HCT116 (cell line): ENCODE measurements at regions not wholly inside any gene's neighbourhood (a gene's known extent, or its start where the extent isn't known, plus 50 kb on each side); places are given as distances from the start of the nearest gene placed in this dataset.

Experiments
- ATAC-seq: fragments of 200-7000 bp; cut with Tn5 transposase; 2 replicates; pipeline ENCODE4 v1.9.1; 2020; ENCODE audit warnings: mild to moderate bottlenecking, moderate library complexity
- BruUV-seq: library from RNA; stranded (reverse); fragments of 400-500 nt; replicated peaks from 2 replicates; lab custom pipeline; 2021; lab: Mats Ljungman, UMichigan
- CTCF ChIA-PET: fragments of 300-600 bp; sonication (Branson Sonifier 250); formaldehyde crosslinking; loops from one replicate; lab custom pipeline; 2021; ENCODE audit warnings: antibody characterized with exemption; lab: Charles Lee
- POLR2A ChIA-PET: fragments of 300-600, 350-600 bp; sonication (Branson Sonifier 250); formaldehyde crosslinking; loops from one replicate; lab custom pipeline; 2021; ENCODE audit warnings: antibody characterized with exemption; lab: Charles Lee
- RAD21 ChIA-PET, 2 experiments: fragments of 300-600 bp; sonication (Branson Sonifier 250); formaldehyde crosslinking; loops; one replicate each; lab custom pipeline; 2023; ENCODE audit warnings: low total read pairs in 2 of 2; ENCODE audit not compliant: uncharacterized antibody in 2 of 2, unreplicated experiment in 2 of 2, low non-redundant PET in 1 of 2; lab: Charles Lee
- DNase-seq: peaks from one replicate; pipeline ENCODE4 v3.0.0-alpha.2; 2010; ENCODE audit warnings: low read depth, low spot score
- H2AFZ ChIP-seq: fragments of 200-600 bp; shearing (Covaris generic), sonication (generic); 2 replicates; pipeline ENCODE4 v1.6.1; 2017; ENCODE audit warnings: low read depth, mixed run types, mixed read lengths, antibody characterized with exemption, low read length; ENCODE audit not compliant: poor library complexity, severe bottlenecking
- H3K27ac ChIP-seq: 2 replicates; pipeline ENCODE4 v1.5.1; 2012; ENCODE audit warnings: low read depth, low read length
- H3K27me3 ChIP-seq: fragments of 200-600 bp; sonication (generic); 2 replicates; pipeline ENCODE4 v1.6.1; 2016; ENCODE audit warnings: mixed run types, low read length, mixed read lengths; ENCODE audit not compliant: insufficient read depth
- H3K36me3 ChIP-seq, 2 experiments: fragments of 200-500 bp in 1 of 2; fragments of 200-600 bp in 1 of 2; sonication (Bioruptor generic) in 1 of 2; sonication (generic) in 1 of 2; 2 replicates each; pipeline versions ENCODE4 v1.5.1 to v1.6.1; 2014 to 2016; ENCODE audit warnings: low read length in 2 of 2, inconsistent platforms in 1 of 2, mixed read lengths in 1 of 2, mixed run types in 1 of 2; ENCODE audit not compliant: insufficient read depth in 2 of 2, control insufficient read depth in 1 of 2
- H3K4me1 ChIP-seq, 2 experiments: fragments of 200-600 bp in 1 of 2; sonication (generic) in 1 of 2; 2 replicates each; pipeline versions ENCODE4 v1.5.1 to v1.6.1; 2012 to 2017; ENCODE audit warnings: low read length in 2 of 2, inconsistent platforms in 1 of 2, mild to moderate bottlenecking in 1 of 2, mixed read lengths in 1 of 2, mixed run types in 1 of 2, moderate library complexity in 1 of 2; ENCODE audit not compliant: insufficient read depth in 2 of 2, control insufficient read depth in 1 of 2
- H3K4me2 ChIP-seq: fragments of 200-600 bp; sonication (generic); 2 replicates; pipeline ENCODE4 v1.6.1; 2017; ENCODE audit warnings: mixed run types, low read length, mixed read lengths
- H3K4me3 ChIP-seq, 2 experiments: fragments of 200-600 bp in 1 of 2; sonication (generic) in 1 of 2; replicated peaks in 1 of 2; 2 replicates each; pipeline ENCODE4 v1.5.1; 2011 to 2016; ENCODE audit warnings: low read length in 2 of 2, control low read depth in 1 of 2, low read depth in 1 of 2, mild to moderate bottlenecking in 1 of 2, mixed read lengths in 1 of 2, mixed run types in 1 of 2
- H3K79me2 ChIP-seq: fragments of 200-600 bp; sonication (generic); 2 replicates; pipeline ENCODE4 v1.6.1; 2017; ENCODE audit warnings: mild to moderate bottlenecking, mixed run types, low read length, moderate library complexity, mixed read lengths; ENCODE audit not compliant: insufficient read depth
- H3K9ac ChIP-seq: fragments of 200-600 bp; sonication (generic); 2 replicates; pipeline ENCODE4 v1.6.1; 2016; ENCODE audit warnings: low read length, mixed read lengths
- H3K9me2 ChIP-seq: fragments of 200-600 bp; sonication (generic), shearing (Covaris generic); 2 replicates; pipeline ENCODE4 v1.6.1; 2017; ENCODE audit warnings: mixed run types, mild to moderate bottlenecking, moderate library complexity; ENCODE audit not compliant: insufficient read depth
- H3K9me3 ChIP-seq, 2 experiments: fragments of 200-500 bp in 1 of 2; fragments of 200-600 bp in 1 of 2; sonication (Bioruptor generic) in 1 of 2; sonication (generic) in 1 of 2; 2 replicates each; pipeline ENCODE4 v1.6.1; 2014 to 2017; ENCODE audit warnings: low read length in 2 of 2, mixed read lengths in 2 of 2, inconsistent platforms in 1 of 2, low read depth in 1 of 2, mild to moderate bottlenecking in 1 of 2, mixed run types in 1 of 2, moderate library complexity in 1 of 2; ENCODE audit not compliant: control insufficient read depth in 1 of 2, insufficient read depth in 1 of 2
- H4K20me1 ChIP-seq: fragments of 200-600 bp; sonication (generic), shearing (Covaris generic); 2 replicates; pipeline ENCODE4 v1.6.1; 2017; ENCODE audit warnings: mixed run types, mild to moderate bottlenecking, moderate library complexity; ENCODE audit not compliant: insufficient read depth
- CEBPB ChIP-seq: IDR thresholded peaks from 2 replicates; pipeline ENCODE4 v1.6.1; 2012; ENCODE audit warnings: low read depth
- CTCF ChIP-seq, 3 experiments: fragments of 200-600 bp in 1 of 3; sonication (generic) in 1 of 3; IDR thresholded peaks in 2 of 3; conservative IDR thresholded peaks in 1 of 3; 2 replicates each; pipeline ENCODE4 v1.5.1; 2012 to 2017; ENCODE audit warnings: low read depth in 2 of 3, low read length in 2 of 3, antibody characterized with exemption in 1 of 3, borderline replicate concordance in 1 of 3, control low read depth in 1 of 3, mild to moderate bottlenecking in 1 of 3, mixed read lengths in 1 of 3, mixed run types in 1 of 3, moderate library complexity in 1 of 3; ENCODE audit not compliant: insufficient read depth in 1 of 3
- ELF1 ChIP-seq: IDR thresholded peaks from 2 replicates; pipeline ENCODE4 v1.6.1; 2012; ENCODE audit warnings: low read depth, borderline replicate concordance
- EZH2 ChIP-seq: fragments of 200-600 bp; sonication (generic); IDR thresholded peaks from 2 replicates; pipeline ENCODE4 v1.6.1; 2017; ENCODE audit warnings: antibody characterized with exemption, mixed run types
- EZH2phosphoT487 ChIP-seq: fragments of 200-600 bp; IDR thresholded peaks from 2 replicates; pipeline ENCODE4 v1.6.1; 2018; ENCODE audit warnings: antibody characterized with exemption, borderline replicate concordance
- FOSL1 ChIP-seq: IDR thresholded peaks from 2 replicates; pipeline ENCODE4 v1.6.1; 2012; ENCODE audit warnings: low read depth
- JUND ChIP-seq: IDR thresholded peaks from 2 replicates; pipeline ENCODE4 v1.6.1; 2012
- POLR2A ChIP-seq: IDR thresholded peaks from 2 replicates; pipeline ENCODE4 v1.7.0; 2011; ENCODE audit warnings: borderline replicate concordance; ENCODE audit not compliant: insufficient read depth, insufficient read length; ENCODE audit errors: extremely low read depth
- POLR2AphosphoS5 ChIP-seq: IDR thresholded peaks from 2 replicates; pipeline ENCODE4 v1.6.1; 2011; ENCODE audit warnings: mild to moderate bottlenecking, low read depth, low read length, moderate library complexity
- RAD21 ChIP-seq: IDR thresholded peaks from 2 replicates; pipeline ENCODE4 v1.6.1; 2012; ENCODE audit warnings: low read depth, mild to moderate bottlenecking
- SIN3A ChIP-seq: IDR thresholded peaks from 2 replicates; pipeline ENCODE4 v1.6.1; 2012; ENCODE audit warnings: low read depth
- SP1 ChIP-seq: IDR thresholded peaks from 2 replicates; pipeline ENCODE4 v1.6.1; 2012; ENCODE audit warnings: low read depth
- SRF ChIP-seq: IDR thresholded peaks from 2 replicates; pipeline ENCODE4 v1.6.1; 2012; ENCODE audit warnings: low read depth
- TCF7L2 ChIP-seq: IDR thresholded peaks from 2 replicates; pipeline ENCODE4 v1.7.0; 2011; ENCODE audit warnings: borderline replicate concordance, inconsistent platforms; ENCODE audit not compliant: insufficient read depth, insufficient read length; ENCODE audit errors: extremely low read depth
- YY1 ChIP-seq: IDR thresholded peaks from 2 replicates; pipeline ENCODE4 v1.6.1; 2011; ENCODE audit warnings: low read length, low read depth, moderate library complexity, mild to moderate bottlenecking; ENCODE audit not compliant: insufficient replicate concordance; ENCODE audit errors: extremely low read depth
- ZFX ChIP-seq: fragments of 450-650 bp; IDR thresholded peaks from 2 replicates; pipeline ENCODE4 v1.6.1; 2017
- ZNF274 ChIP-seq: fragments of 200-500 bp; sonication (Bioruptor generic); IDR thresholded peaks from 2 replicates; pipeline ENCODE4 v1.6.1; 2014; ENCODE audit warnings: mild to moderate bottlenecking, low read depth, low read length, inconsistent platforms
- intact Hi-C: fragments of 100-400 bp; cut with micrococcal nuclease; formaldehyde crosslinking; loops from 2 replicates; pipeline ENCODE4 v1.10.0; 2022
- TF ChIP-seq, protein P1 (sequence below): IDR thresholded peaks from 2 replicates; pipeline ENCODE4 v1.6.1; 2012
- TF ChIP-seq, protein P2 (sequence below): IDR thresholded peaks from 2 replicates; pipeline ENCODE4 v1.6.1; 2012

DNA sequence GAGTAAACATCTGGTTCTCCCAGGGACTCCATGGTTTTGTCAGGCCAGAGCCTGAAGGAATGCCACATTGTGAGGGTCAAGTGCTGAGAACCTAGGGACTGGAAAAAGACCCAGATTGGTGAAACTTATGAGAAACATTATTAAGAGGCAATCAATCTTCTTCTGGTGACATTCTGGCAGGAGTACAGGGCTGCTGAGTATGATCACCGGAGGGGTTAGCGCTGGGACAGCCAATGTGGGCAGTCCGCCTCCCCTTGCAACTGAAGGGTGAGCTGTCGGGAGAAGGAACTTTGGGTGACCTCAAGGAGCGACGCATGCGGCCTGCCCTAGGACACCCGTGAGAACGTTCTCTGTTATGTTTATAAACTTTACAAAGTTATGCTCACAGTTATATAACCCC is 429.0 kb downstream of the LMO4 start:
- H3K79me2 ChIP-seq = no peaks in the 10 kb centered on the region
- H3K9ac ChIP-seq = no peak overlapping the region
- H2AFZ ChIP-seq = no peak overlapping the region
- H3K4me3 ChIP-seq = no peak overlapping the region
- no peak for DNase-seq
- intact Hi-C loops = no loop called here
- H3K9me2 ChIP-seq = no peaks in the 10 kb centered on the region
- H3K4me1 ChIP-seq = no peaks in the 10 kb centered on the region
- CTCF ChIA-PET = no interaction called here
- BruUV-seq = no TSS peak
- H4K20me1 ChIP-seq = no peaks in the 10 kb centered on the region
- POLR2A ChIA-PET = no interaction called here
- no peak for TF ChIP-seq CTCF (IDR thresholded peaks at IDR 0.05 in 2 of 3, conservative IDR thresholded peaks at IDR 0.05 in 1 of 3; ENCODE audit: borderline replicate concordance in 1 of 3, insufficient read depth in 1 of 3, low read depth in 2 of 3, low read length in 2 of 3)
- no peak for TF ChIP-seq SIN3A
- no peak for TF ChIP-seq ZFX
- TF ChIP-seq SRF = no peak
- TF ChIP-seq SP1 = no peak
- TF ChIP-seq POLR2AphosphoS5 = no peak
- TF ChIP-seq RAD21 = no peak
- TF ChIP-seq EZH2 = no peak
- no peak for TF ChIP-seq YY1
- TF ChIP-seq POLR2A = no peak
- TF ChIP-seq EZH2phosphoT487 = no peak
- TF ChIP-seq FOSL1 = no peak
- TF ChIP-seq, protein P1, sequence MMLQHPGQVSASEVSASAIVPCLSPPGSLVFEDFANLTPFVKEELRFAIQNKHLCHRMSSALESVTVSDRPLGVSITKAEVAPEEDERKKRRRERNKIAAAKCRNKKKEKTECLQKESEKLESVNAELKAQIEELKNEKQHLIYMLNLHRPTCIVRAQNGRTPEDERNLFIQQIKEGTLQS = no peak
- TF ChIP-seq CEBPB = no peak
- TF ChIP-seq, protein P2, sequence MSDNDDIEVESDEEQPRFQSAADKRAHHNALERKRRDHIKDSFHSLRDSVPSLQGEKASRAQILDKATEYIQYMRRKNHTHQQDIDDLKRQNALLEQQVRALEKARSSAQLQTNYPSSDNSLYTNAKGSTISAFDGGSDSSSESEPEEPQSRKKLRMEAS = no peak
- no peak for TF ChIP-seq ELF1
- no peak for TF ChIP-seq ZNF274
- no peak for TF ChIP-seq TCF7L2
- no peak for TF ChIP-seq JUND
- no peaks in the 10 kb centered on the region for H3K36me3 ChIP-seq
- ATAC-seq = no peak
- H3K9me3 ChIP-seq = no peaks in the 10 kb centered on the region
- no peaks in the 10 kb centered on the region for H3K27me3 ChIP-seq
- RAD21 ChIA-PET = no interaction called here
- no peak overlapping the region for H3K4me2 ChIP-seq
- no peak overlapping the region for H3K27ac ChIP-seq
